Sigmoid colon (tissue), 6 donors: ENCODE measurements at regions not wholly inside any gene's neighbourhood (a gene's known extent, or its start where the extent isn't known, plus 50 kb on each side); places are given as distances from the start of the nearest gene placed in this dataset.
A peak's percentile ranks its signal among the peaks of the same experiment; 100 is the strongest.

Experiments
- DNase-seq: peaks from one replicate; pipeline ENCODE4 v3.0.0-alpha.2; 2019
- H3K27ac ChIP-seq, 4 donors: fragments of 200-600 bp; sonication (generic); one replicate each; pipeline ENCODE4 v1.5.1; 2016 to 2019; ENCODE audit warnings: mild to moderate bottlenecking in 1 of 4
- H3K27me3 ChIP-seq, 3 donors: fragments of 200-600 bp; sonication (generic); one replicate each; pipeline ENCODE4 v1.5.1; 2019; ENCODE audit warnings: mild to moderate bottlenecking in 1 of 3
- H3K36me3 ChIP-seq, 4 donors: fragments of 200-600 bp; sonication (generic); one replicate each; pipeline ENCODE4 v1.5.1; 2016 to 2019
- H3K4me1 ChIP-seq, 4 donors: fragments of 200-600 bp; sonication (generic); one replicate each; pipeline ENCODE4 v1.5.1; 2017 to 2019
- H3K4me3 ChIP-seq, 4 donors: fragments of 200-600 bp; sonication (generic); one replicate each; pipeline ENCODE4 v1.5.1; 2017 to 2019; ENCODE audit warnings: mild to moderate bottlenecking in 2 of 4, moderate library complexity in 1 of 4
- H3K9me3 ChIP-seq, 4 donors: fragments of 200-600 bp in 3 of 4; sonication (generic) in 3 of 4; one replicate each; pipeline versions ENCODE4 v1.5.1 to v1.6.1; 2013 to 2019
- CTCF ChIP-seq, 4 experiments: fragments of 450-650 bp in 3 of 4; fragments of 200-600 bp in 1 of 4; IDR thresholded peaks; one replicate each; pipeline ENCODE4 v1.5.1; 2016 to 2019; ENCODE audit warnings: antibody characterized with exemption in 4 of 4, mild to moderate bottlenecking in 3 of 4, moderate library complexity in 2 of 4
- EP300 ChIP-seq, 4 donors: sonication (generic); formaldehyde crosslinking; IDR thresholded peaks; one replicate each; pipeline ENCODE4 v1.6.1; 2017; ENCODE audit warnings: antibody characterized with exemption in 4 of 4
- POLR2A ChIP-seq, 2 donors: fragments of 450-650 bp; IDR thresholded peaks; one replicate each; pipeline ENCODE4 v1.6.1; 2016; ENCODE audit warnings: antibody characterized with exemption in 2 of 2, mild to moderate bottlenecking in 2 of 2, moderate library complexity in 2 of 2
- POLR2AphosphoS5 ChIP-seq, 4 donors: sonication (generic); formaldehyde crosslinking; IDR thresholded peaks; one replicate each; pipeline ENCODE4 v1.6.1; 2017; ENCODE audit warnings: antibody characterized with exemption in 4 of 4
- WGBS, 2 donors: extraction: QIAGEN DNeasy Blood & Tissue Kit; methylation state at CpG; one replicate each; pipeline ENCODE4 v1.1.7; 2013; 5-methylcytosine and 5-hydroxymethylcytosine counted together
- intact Hi-C: fragments of 100-400 bp; cut with DNase I; formaldehyde crosslinking; loops from one replicate; pipeline ENCODE4 v1.15.1; 2023
- donor health status: healthy with polysubstance abuse.
- donor health status: healthy.

- H3K27me3 ChIP-seq: no peaks in the 10 kb centered on the region
- peaks cover 0 to 11% (median 6%) of the 10 kb centered on the region in 4 donors for H3K4me1 ChIP-seq
- H3K36me3 ChIP-seq: no peaks in the 10 kb centered on the region
- 67 to 83% methylated on average over 3 of the region's 3 CpGs for WGBS, 2 donors
- no peaks in the 10 kb centered on the region for H3K9me3 ChIP-seq
- peak overlapping the region in 3 of 4 donors; percentile 58 to 61 (median 58) for H3K27ac ChIP-seq
- no peak for DNase-seq
- intact Hi-C loops: no loop called here
- TF ChIP-seq POLR2A (IDR thresholded peaks at IDR 0.05) (no peak), EP300 (IDR thresholded peaks at IDR 0.05) (peak in 1 of 4 donors; percentile 67), POLR2AphosphoS5 (IDR thresholded peaks at IDR 0.05) (peak; percentile 54 to 91 (median 83)), CTCF (IDR thresholded peaks at IDR 0.05) (no peak)
- no peak overlapping the region for H3K4me3 ChIP-seq
Observed at GRCh38 chr16:73473713-73474112, 425.8 kb upstream of the ZFHX3 start.

- DNase-seq: no peak
- 90 to 91% methylated on average over 11 of the region's 11 CpGs for WGBS, 2 donors
Observed at GRCh38 chr16:73464834-73465233, 416.9 kb upstream of the ZFHX3 start.

GRCh38 chr16:73459586-73459985 is 411.7 kb upstream of the ZFHX3 start:
- WGBS, 2 donors: 88 to 89% methylated on average over 5 of the region's 5 CpGs
- TF ChIP-seq POLR2A (IDR thresholded peaks at IDR 0.05) (no peak), POLR2AphosphoS5 (IDR thresholded peaks at IDR 0.05) (no peak), CTCF (IDR thresholded peaks at IDR 0.05) (no peak)
- H3K4me1 ChIP-seq: no peaks in the 10 kb centered on the region
- H3K9me3 ChIP-seq: peaks cover 0 to 2% (median 0%) of the 10 kb centered on the region in 4 donors
- no peak for DNase-seq
- H3K27me3 ChIP-seq: no peaks in the 10 kb centered on the region
- H3K4me3 ChIP-seq: no peak overlapping the region
- H3K36me3 ChIP-seq: no peaks in the 10 kb centered on the region
- intact Hi-C loops: no loop called here
- no peak overlapping the region for H3K27ac ChIP-seq

More at GRCh38 chr16:73464834-73465233, 416.9 kb upstream of the ZFHX3 start:
- TF ChIP-seq CTCF (IDR thresholded peaks at IDR 0.05) (no peak), POLR2A (IDR thresholded peaks at IDR 0.05) (no peak), EP300 (IDR thresholded peaks at IDR 0.05) (no peak), POLR2AphosphoS5 (IDR thresholded peaks at IDR 0.05) (no peak)
- Histone ChIP-seq H3K36me3 (no peaks in the 10 kb centered on the region), H3K27me3 (no peaks in the 10 kb centered on the region), H3K4me3 (no peak overlapping the region), H3K4me1 (no peaks in the 10 kb centered on the region), H3K9me3 (peaks cover 0 to 2% (median 0%) of the 10 kb centered on the region in 4 donors), H3K27ac (no peak overlapping the region)
- intact Hi-C loops: no loop called here

GRCh38 chr16:73457851-73458250 is 409.9 kb upstream of the ZFHX3 start:
- DNase-seq: no peak
- Histone ChIP-seq H3K36me3 (no peaks in the 10 kb centered on the region), H3K27ac (no peak overlapping the region), H3K4me3 (no peak overlapping the region), H3K27me3 (no peaks in the 10 kb centered on the region), H3K9me3 (peaks cover 0 to 5% (median 1%) of the 10 kb centered on the region in 4 donors), H3K4me1 (no peaks in the 10 kb centered on the region)
- intact Hi-C loops: no loop called here
- TF ChIP-seq POLR2AphosphoS5 (IDR thresholded peaks at IDR 0.05): no peak
- no peak for TF ChIP-seq CTCF (IDR thresholded peaks at IDR 0.05)
- no peak for TF ChIP-seq POLR2A (IDR thresholded peaks at IDR 0.05)
- TF ChIP-seq EP300 (IDR thresholded peaks at IDR 0.05): no peak
- WGBS, 2 donors: 89 to 93% methylated on average over 1 of the region's 1 CpG

GRCh38 chr16:73448970-73449369 is 401.0 kb upstream of the ZFHX3 start:
- H3K27ac ChIP-seq: no peak overlapping the region
- no peaks in the 10 kb centered on the region for H3K27me3 ChIP-seq
- H3K4me1 ChIP-seq: no peaks in the 10 kb centered on the region
- H3K9me3 ChIP-seq: peaks cover 0 to 26% (median 11%) of the 10 kb centered on the region in 4 donors
- intact Hi-C loops: no loop called here
- no peaks in the 10 kb centered on the region for H3K36me3 ChIP-seq
- TF ChIP-seq CTCF (IDR thresholded peaks at IDR 0.05) (no peak), POLR2AphosphoS5 (IDR thresholded peaks at IDR 0.05) (no peak), POLR2A (IDR thresholded peaks at IDR 0.05) (no peak), EP300 (IDR thresholded peaks at IDR 0.05) (no peak)
- no peak for DNase-seq
- WGBS, 2 donors: 84 to 96% methylated on average over 3 of the region's 3 CpGs
- H3K4me3 ChIP-seq: no peak overlapping the region
